ENCODE measurements at regions not wholly inside any gene's neighbourhood (a gene's known extent, or its start where the extent isn't known, plus 50 kb on each side); places are given as distances from the start of the nearest gene placed in this dataset.

DNA sequence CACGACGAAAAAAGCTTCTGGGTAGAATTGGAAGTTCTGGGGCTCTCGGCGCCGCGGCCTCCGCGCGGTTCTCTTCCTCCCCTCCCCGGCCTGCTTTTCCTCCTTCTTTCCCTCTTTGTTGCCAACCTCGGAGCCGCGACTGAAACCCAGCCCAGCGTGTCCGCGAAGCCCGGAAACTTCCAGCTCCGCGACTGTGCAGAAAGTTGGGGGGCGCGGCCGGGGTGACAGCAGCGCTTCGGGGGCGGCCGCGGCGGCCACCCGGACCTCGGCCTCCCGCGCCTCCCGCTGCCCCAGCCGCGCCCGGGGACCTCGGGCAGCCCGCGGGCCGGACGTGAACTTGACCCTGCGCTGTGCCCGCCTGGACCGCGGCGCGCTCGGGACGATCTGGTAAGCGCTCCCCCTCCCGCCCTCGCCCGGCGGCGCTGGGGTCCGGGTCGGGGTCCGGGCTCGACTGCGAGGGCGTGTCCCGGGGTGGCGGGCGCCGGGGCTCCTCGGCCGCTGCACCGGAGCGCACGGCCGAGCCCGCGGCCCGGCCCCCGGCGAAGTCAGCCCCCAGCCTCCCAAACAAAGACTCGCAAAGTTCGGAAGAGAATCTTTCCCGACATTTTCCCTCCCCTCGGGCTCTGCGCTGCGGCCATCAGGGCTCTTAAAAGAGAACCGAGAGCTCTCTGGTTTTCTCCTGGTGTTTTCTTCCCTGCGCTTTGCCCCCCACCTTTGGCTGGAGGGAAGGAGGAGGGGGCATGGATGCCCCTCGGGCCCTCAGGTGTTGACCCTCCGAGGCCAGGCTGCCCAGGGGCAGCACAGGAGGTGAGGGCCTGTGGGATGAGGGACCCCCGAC is 67.9 kb upstream of the WNT7B start:
- no TSS peak for BruUV-seq (replicated peaks)
- H3K79me2 ChIP-seq (ENCODE audit: insufficient read depth, low read depth, low read length), result no peaks in the 10 kb centered on the region

DNA sequence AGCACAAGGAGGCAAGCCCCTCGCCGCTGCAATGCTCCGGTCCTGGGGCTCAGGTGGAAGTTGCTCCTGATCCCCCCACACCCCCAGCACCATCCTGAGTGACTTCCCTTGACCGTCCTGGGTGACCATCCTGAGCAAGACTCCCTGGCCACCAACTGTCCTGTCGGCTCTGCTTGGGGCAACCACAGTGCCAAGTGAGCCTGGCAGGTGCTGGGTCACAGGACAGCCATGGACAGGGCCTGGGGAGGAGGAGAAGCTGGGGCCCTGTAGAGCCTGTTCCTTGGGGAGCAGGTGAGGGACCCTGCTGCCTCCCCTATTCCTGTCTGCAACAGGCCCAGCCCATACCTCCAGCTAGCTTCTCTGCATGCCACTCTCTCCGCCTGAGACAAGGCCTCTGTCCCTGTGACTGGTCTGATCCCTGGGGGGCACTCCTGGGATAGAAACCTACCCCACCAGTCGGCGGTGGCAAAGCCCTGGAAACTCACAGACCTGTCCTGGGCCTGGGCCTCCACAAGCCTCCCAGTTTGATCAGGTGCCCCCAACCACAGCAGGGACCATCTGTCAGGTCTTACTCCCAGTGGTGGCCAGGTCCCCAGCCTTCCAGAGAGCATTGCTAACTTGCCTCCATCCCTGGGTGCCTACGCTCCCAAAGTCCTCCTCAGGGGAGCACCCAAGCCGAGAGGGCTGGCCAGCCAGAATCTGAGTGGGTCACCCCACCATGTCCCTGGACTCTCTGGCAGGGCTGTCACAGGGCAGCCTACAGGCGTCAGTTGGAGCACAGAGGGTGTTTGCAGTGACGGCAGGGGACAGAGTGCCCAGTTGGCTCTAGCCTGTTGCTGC is 68.7 kb upstream of the WNT7B start:
- H3K79me2 ChIP-seq (ENCODE audit: insufficient read depth, low read depth, low read length), result no peaks in the 10 kb centered on the region
- no peaks in the 10 kb centered on the region for H3K36me3 ChIP-seq (ENCODE audit: insufficient read depth, low read length)
- intact Hi-C loops (cut with micrococcal nuclease; ENCODE audit: unreplicated experiment), result no loop called here
- no peaks in the 10 kb centered on the region for H3K9me3 ChIP-seq (ENCODE audit: low read length)
- no peak overlapping the region for H3K27ac ChIP-seq (ENCODE audit: low read depth, low read length, poor library complexity, severe bottlenecking)
- H3K9me2 ChIP-seq (ENCODE audit: insufficient read depth, low read length), result no peaks in the 10 kb centered on the region
- H3K4me2 ChIP-seq (ENCODE audit: low read length), result no peak overlapping the region
- TF ChIP-seq CTCF (conservative IDR thresholded peaks at IDR 0.05; ENCODE audit: low read length), result no peak
- TF ChIP-seq EZH2phosphoT487 (IDR thresholded peaks at IDR 0.05; ENCODE audit: borderline replicate concordance, low read depth, low read length), result no peak
- no peak for DNase-seq (ENCODE audit: low spot score)
- peaks cover 18% of the 10 kb centered on the region for H3K4me1 ChIP-seq (ENCODE audit: insufficient read depth, low read length, poor library complexity, severe bottlenecking)
- CTCF ChIA-PET (ENCODE audit: unreplicated experiment), result no interaction called here
- H2AFZ ChIP-seq (ENCODE audit: low read length), result no peak overlapping the region
- POLR2A ChIA-PET, result interaction anchor here (0.6 kb wide), 1 partner anchor 788 kb away, joined by 3 read pairs; no protein-coding TSS in a partner anchor
- no peak overlapping the region for H3K4me3 ChIP-seq (ENCODE audit: low read depth, low read length, poor library complexity, severe bottlenecking)
- no TSS peak for BruUV-seq (replicated peaks)
- no peaks in the 10 kb centered on the region for H4K20me1 ChIP-seq (ENCODE audit: insufficient read depth, low read length)

More for the DNA sequence above, 67.9 kb upstream of the WNT7B start:
- intact Hi-C loops (cut with micrococcal nuclease; ENCODE audit: unreplicated experiment), result no loop called here
- Histone ChIP-seq H2AFZ (ENCODE audit: low read length) (peak overlapping the region; percentile 87), H3K9me3 (ENCODE audit: low read length) (no peaks in the 10 kb centered on the region), H3K4me2 (ENCODE audit: low read length) (peak overlapping the region; percentile 52), H3K4me3 (ENCODE audit: low read depth, low read length, poor library complexity, severe bottlenecking) (peak overlapping the region; percentile 20), H3K4me1 (ENCODE audit: insufficient read depth, low read length, poor library complexity, severe bottlenecking) (peaks cover 22% of the 10 kb centered on the region), H3K36me3 (ENCODE audit: insufficient read depth, low read length) (no peaks in the 10 kb centered on the region), H3K27ac (ENCODE audit: low read depth, low read length, poor library complexity, severe bottlenecking) (no peak overlapping the region), H4K20me1 (ENCODE audit: insufficient read depth, low read length) (no peaks in the 10 kb centered on the region), H3K9me2 (ENCODE audit: insufficient read depth, low read length) (no peaks in the 10 kb centered on the region)
- peak; percentile 13 for DNase-seq (ENCODE audit: low spot score)
- ChIA-PET POLR2A (interaction anchor here (0.6 kb wide), 1 partner anchor 789 kb away, joined by 3 read pairs; no protein-coding TSS in a partner anchor), CTCF (ENCODE audit: unreplicated experiment) (no interaction called here)
- no peak for TF ChIP-seq EZH2phosphoT487 (IDR thresholded peaks at IDR 0.05; ENCODE audit: borderline replicate concordance, low read depth, low read length)
- no peak for TF ChIP-seq CTCF (conservative IDR thresholded peaks at IDR 0.05; ENCODE audit: low read length)

All from OCI-LY7 (cell line).